Hepatocyte (in vitro differentiated cells): ENCODE measurements at regions not wholly inside any gene's neighbourhood (a gene's known extent, or its start where the extent isn't known, plus 50 kb on each side); places are given as distances from the start of the nearest gene placed in this dataset.

Experiments
- CTCF ChIP-seq: fragments of 200-600 bp; sonication (generic); IDR thresholded peaks from 2 replicates; pipeline ENCODE4 v1.5.1; 2016; ENCODE audit warnings: antibody characterized with exemption, mild to moderate bottlenecking; ENCODE audit not compliant: poor library complexity
- EZH2 ChIP-seq: fragments of 200-600 bp; sonication (generic); IDR thresholded peaks from 2 replicates; pipeline ENCODE4 v1.6.1; 2016; ENCODE audit warnings: antibody characterized with exemption, mild to moderate bottlenecking, borderline replicate concordance
- EZH2phosphoT487 ChIP-seq: fragments of 200-600 bp; sonication (generic); IDR thresholded peaks from one replicate; pipeline ENCODE4 v1.6.1; 2018; ENCODE audit warnings: antibody characterized with exemption, mild to moderate bottlenecking, low read depth, moderate library complexity; ENCODE audit not compliant: unreplicated experiment, severe bottlenecking

- TF ChIP-seq CTCF: no peak
- TF ChIP-seq EZH2: no peak
- no peak for TF ChIP-seq EZH2phosphoT487
Measured at GRCh38 chr6:166824146-166824879, 132.0 kb downstream of the RNASET2 start.
